SKM-1 (cell line): ENCODE measurements at regions not wholly inside any gene's neighbourhood (a gene's known extent, or its start where the extent isn't known, plus 50 kb on each side); places are given as distances from the start of the nearest gene placed in this dataset.
"Not testable (repeated sequence)": the region's sequence is repeated elsewhere in the genome, so short reads cannot be mapped to it uniquely, and the experiment has no call there.

Source experiments
- DNase-seq: peaks from one replicate; lab custom pipeline; 2025; ENCODE audit not compliant: unreplicated experiment; lab: John Stamatoyannopoulos, UW

DNA sequence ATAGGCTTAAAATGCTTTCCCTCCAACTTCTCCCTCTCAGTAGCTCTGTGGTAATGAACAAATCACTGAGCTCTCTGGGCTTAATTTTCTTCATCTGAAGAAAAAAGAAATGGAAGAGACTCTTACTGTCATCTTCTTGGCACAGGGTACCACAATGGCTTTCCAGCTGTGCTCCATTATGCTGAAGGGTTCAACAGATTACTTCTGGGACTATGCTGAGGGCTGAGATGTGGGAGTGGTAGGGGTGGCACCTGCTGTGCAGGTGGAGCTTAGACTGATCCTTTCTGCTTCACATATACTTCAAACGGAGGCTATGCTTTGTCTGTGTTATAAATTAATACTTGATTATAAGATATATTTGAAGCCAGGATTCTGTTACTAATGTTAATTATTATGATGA is 840.2 kb upstream of the C9orf72 start:
- no peak for DNase-seq

DNA sequence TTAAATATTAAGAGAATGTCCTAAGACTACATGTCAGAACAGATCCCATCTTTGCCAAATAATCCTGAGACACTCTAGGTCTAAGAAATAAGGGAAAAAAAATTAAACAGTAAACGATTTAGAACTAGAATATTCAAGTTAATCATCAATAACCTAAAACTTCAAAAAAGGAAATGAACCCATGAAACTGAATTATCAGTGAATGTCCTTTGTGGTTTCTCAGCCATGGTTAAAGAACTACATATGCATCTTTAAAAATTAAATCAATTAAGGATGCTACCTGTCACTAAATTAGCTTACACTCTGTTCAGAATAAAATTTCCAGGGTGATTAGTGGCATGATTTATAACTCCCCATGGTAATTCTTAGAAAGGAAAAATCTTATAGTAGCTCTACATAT is 850.0 kb upstream of the C9orf72 start:
- no peak for DNase-seq

DNA sequence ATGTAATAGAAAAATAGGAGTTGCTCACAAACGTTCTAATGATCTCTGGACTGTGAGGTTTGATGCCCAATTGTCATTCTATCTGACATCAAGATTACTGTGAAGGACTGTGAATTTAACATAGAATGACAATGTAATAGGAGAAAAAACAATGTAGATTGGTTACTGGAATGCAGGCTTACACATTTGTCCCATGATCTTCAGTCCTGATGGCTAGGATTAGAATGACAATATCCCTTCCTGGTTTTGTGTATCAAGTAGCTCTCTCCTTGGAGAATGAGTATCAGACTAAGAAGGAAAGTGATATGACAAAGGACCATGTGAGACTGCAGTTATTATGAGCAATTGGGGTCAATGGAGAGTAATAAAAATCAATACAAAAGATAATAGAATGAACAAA is 862.2 kb upstream of the C9orf72 start:
- DNase-seq = no peak

DNA sequence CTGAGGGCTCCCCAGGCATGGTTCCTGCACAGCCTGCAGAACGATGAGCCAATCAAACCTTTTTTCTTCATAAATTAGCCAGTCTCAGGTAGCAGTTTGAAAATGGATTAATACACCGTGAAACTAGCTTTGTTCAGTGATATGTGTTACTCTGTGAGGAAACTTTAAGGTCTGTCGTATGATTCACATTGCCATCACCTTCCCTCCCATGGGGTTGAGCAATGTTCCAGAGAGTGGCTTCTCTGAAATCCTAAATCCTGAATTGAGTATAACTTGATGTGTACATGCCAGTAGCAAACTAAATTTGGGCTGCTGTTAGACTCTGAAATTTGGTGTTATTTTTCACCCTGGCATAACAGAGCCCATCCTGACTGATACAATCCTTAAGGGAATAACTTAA is 866.4 kb upstream of the C9orf72 start:
- no peak for DNase-seq

DNA sequence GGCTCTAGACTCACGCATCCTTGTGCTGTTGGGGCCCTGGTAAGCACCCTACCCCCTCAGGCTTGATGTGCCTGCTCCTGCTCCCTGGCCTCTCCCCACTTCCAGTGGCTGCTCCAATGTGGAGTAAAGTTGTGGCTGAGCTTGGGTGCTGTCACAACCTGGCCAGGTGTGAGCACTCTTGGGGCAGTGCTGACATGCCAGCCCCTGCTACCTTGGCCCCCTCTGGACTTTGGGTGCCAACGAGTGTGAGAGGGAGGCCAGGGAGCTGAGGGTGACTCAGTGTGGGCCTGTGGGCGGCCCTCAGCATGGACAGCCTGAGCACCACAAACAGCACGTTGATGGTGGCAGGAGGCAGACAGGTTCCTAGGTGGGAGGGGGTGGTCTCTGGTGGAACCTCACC is 870.2 kb upstream of the C9orf72 start:
- DNase-seq = no peak

DNA sequence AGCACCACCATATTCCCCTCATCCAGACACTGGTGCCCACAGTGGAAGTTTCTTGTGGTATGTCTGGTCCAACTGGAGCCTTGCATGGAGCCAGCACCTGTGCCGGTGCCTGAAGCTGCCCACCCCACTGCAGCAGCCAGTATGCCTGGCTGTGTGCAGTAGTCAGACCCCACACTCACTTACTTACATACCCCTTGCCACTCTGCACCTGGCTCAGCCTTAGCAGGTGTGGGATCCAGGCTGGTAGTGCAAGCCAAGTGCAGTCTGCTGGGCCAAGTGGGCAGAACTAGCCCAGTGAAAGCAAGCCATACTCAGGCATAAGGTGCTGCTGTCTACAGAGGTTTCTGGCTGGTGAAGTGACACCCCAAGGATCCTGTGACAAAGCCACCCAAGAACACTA is 871.4 kb upstream of the C9orf72 start:
- DNase-seq = no peak

DNA sequence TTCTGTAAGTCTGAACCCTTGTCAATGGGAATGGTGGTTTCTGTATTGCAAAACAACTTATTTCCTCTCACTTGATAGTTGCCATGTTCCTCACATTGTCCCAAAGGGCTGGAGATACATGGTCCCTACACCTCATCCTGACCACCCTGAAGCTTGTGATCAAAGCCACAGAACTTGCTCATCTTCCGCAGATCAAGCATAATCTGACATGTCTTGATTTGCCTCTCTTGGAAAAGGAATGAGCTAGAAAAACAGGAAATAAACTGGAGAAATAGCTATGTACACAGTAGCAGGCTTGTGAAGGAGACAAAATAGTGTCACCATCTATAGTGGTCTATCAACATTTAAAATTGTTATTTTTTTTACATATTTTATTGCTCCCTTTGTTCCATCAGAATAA is 871.9 kb upstream of the C9orf72 start:
- no peak for DNase-seq

DNA sequence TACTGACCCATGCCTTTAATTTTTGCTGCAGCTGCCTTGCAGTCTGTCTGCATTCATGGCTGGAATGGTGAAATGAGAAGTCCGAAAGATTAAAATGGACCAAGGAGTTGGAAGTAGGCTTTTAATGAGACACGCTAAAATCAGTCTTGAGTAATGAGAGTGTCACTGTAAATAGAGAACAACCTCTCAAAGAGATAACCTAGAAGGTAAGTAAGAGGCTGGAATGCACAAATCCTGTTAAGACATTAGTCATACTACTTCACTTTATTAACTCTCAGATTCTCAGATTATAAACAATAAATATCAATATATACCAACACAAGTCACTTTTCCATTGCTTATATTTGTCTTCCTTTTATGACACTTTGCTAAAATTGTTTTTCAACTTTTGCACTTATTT is 880.6 kb upstream of the C9orf72 start:
- DNase-seq = no peak

- no peak for DNase-seq
These were observed 883.6 kb upstream of the C9orf72 start for GRCh38 chr9:28456861-28457260.

GRCh38 chr9:28464481-28465216 is 891.4 kb upstream of the C9orf72 start:
- DNase-seq = no peak

GRCh38 chr9:28471261-28471660 is 898.0 kb upstream of the C9orf72 start:
- no peak for DNase-seq

DNA sequence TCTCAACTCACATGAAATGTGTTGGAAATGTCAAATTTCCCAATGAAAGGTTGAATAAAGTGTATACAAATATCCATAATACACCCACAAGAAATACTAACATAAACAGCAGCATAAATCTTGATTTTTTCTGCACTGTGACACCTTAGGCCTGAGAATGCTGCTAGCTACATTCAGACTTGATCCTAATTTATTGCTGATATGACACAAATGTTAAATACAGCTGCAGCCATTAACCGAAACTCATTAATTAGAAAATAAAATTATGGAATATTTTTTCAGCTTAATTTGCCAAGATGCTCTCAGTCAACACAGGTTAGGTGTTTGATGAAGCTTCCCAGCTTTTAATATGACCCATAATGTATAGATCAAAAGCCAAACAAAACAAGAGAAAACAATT is 914.3 kb upstream of the C9orf72 start:
- DNase-seq = no peak

- no peak for DNase-seq
These were observed 917.8 kb upstream of the C9orf72 start for GRCh38 chr9:28491121-28491520.

DNA sequence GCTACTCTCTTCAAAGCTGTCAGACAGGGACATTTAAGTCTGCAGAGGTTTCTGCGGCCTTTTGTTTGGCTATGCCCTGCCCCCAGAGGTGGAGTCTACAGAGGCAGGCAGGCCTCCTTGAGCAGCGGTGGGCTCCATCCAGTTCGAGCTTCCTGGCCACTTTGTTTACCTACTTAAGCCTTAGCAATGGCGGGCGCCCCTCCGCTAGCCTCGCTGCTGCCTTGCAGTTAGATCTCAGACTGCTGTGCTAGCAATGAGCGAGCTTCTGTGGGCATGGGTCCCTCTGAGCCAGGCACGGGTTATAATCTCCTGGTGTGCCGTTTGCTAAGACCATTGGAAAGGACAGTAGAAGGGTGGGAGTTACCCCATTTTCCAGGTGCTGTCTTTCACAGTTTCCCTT is 924.9 kb upstream of the C9orf72 start:
- not testable (repeated sequence) for DNase-seq

- no peak for DNase-seq
These were observed 928.9 kb upstream of the C9orf72 start for GRCh38 chr9:28502189-28502588.

GRCh38 chr9:28502741-28503140 is 929.5 kb upstream of the C9orf72 start:
- no peak for DNase-seq

DNA sequence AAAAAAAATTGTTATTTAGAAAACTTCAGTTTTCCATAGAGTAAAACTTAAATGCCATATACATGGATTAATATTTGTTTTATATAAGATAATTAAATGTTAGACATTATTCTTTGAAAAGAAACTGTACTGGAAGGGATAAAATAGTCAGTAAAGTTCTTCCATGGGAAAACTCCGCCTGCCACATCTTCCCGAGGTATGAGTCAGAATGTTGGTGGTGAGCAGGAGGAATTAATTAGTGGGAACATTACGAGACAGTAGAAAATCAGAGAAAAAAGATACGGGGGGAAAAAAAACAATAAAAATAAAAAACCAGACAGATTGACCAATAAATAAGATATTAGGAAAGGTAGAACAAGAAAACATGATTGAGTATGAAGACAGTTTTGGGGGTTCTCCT is 930.3 kb upstream of the C9orf72 start:
- no peak for DNase-seq

DNA sequence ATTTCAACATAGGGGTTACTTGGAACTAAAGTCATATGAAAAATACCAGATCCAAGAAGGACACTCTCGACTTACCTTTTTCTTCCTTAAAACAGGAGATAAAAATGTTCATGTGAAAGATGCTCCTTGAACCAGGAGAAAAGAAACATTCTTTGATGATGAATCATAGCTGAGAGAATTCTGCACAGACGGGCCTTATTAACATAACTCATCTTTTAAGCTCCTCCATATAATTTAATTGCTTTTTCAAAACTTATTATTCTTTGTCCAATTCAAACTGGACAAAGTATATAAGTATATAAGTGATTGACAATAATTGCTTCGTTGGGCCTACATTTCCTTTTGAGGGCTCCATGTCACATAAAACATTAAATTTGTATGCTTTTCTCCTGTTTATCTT is 945.2 kb upstream of the C9orf72 start:
- DNase-seq = no peak

DNA sequence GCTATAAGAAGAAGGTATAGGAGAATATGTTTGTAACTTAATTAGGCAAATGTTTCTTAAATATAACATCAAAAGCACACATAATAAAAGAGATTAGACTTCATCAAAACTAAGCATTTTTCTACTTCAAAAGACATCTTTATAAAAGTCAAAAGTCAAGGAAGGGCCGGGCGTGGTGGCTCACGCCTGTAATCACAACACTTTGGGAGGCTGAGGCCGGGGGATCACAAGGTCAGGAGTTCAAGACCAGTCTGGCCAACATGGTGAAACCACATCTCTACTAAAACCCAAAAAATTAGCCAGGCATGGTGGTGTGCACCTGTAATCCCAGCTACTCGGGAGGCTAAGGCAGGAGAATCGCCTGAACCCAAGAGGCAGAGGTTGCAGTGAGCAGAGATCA is 951.0 kb upstream of the C9orf72 start:
- DNase-seq = not testable (repeated sequence)

DNA sequence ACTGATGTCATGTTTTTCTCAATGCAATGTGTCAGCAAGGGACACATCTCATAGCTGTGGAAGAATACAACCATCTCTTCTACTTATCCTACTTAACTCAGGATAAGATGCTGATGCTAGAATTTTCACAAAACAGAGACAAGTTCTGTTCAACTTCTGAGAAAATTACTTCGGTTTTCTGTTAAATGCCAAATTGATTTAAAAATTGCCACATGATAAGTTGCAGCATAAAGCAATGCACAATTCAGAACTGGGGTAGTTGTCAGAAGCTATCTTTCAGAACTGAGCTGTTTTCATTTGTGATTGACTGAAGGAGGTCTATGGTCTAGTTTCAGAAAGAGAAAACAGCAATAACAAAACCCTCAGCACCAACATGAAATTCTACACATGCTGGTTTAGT is 954.8 kb upstream of the C9orf72 start:
- no peak for DNase-seq

- DNase-seq = no peak
These were observed 964.9 kb upstream of the C9orf72 start for GRCh38 chr9:28538132-28538531.

- DNase-seq = no peak
These were observed 966.3 kb upstream of the C9orf72 start for GRCh38 chr9:28539434-28540070.

- DNase-seq = no peak
These were observed 969.6 kb upstream of the C9orf72 start for GRCh38 chr9:28542928-28543327.
